A549 (cell line): ENCODE measurements at regions not wholly inside any gene's neighbourhood (a gene's known extent, or its start where the extent isn't known, plus 50 kb on each side); places are given as distances from the start of the nearest gene placed in this dataset.

Source experiments
- ATAC-seq, 2 experiments: fragments of 200-7000 bp in 1 of 2; fragments of >200 bp in 1 of 2; cut with Nextera tagmentation in 1 of 2; cut with Tn5 transposase in 1 of 2; 3 replicates each; pipeline versions ENCODE4 v1.8.0 to v1.9.1; 2018 to 2020; ENCODE audit warnings: mild to moderate bottlenecking in 1 of 2, moderate library complexity in 1 of 2
- CTCF ChIA-PET: fragments of 300-600 bp; sonication (Branson Sonifier 250); formaldehyde crosslinking; extraction: SDS; loops from one replicate; lab custom pipeline; 2021; ENCODE audit warnings: antibody characterized with exemption, inconsistent platforms; lab: Yijun Ruan, JAX
- POLR2A ChIA-PET: fragments of 350-600 bp; formaldehyde crosslinking; extraction: SDS; loops from one replicate; lab custom pipeline; 2021; ENCODE audit warnings: antibody characterized with exemption, inconsistent platforms; lab: Yijun Ruan, JAX
- DNase-seq, 2 experiments: peaks; one replicate each; pipeline versions ENCODE4 v3.0.0 to v3.0.0-alpha.2; 2011 to 2016; ENCODE audit warnings: low read depth in 1 of 2, low spot score in 1 of 2
- FAIRE-seq: peaks from 2 replicates; lab custom pipeline; 2011; peaks lifted over from hg19 to GRCh38; lab: Jason Lieb, UNC
- H3K27ac ChIP-seq, 2 experiments: fragments of >200 bp; sonication (Bioruptor Twin); formaldehyde crosslinking; 3 replicates each; pipeline ENCODE4 v1.5.1; 2016 to 2017
- H3K4me1 ChIP-seq: fragments of >200 bp; sonication (Bioruptor Twin); formaldehyde crosslinking; 3 replicates; pipeline ENCODE4 v1.6.1; 2016
- H3K4me2 ChIP-seq: fragments of >200 bp; sonication (Bioruptor Twin); formaldehyde crosslinking; 3 replicates; pipeline ENCODE4 v1.6.1; 2016
- H3K4me3 ChIP-seq: fragments of >200 bp; sonication (Bioruptor Twin); formaldehyde crosslinking; 3 replicates; pipeline ENCODE4 v1.5.1; 2016
- H3K9me3 ChIP-seq: fragments of >200 bp; sonication (Bioruptor Twin); formaldehyde crosslinking; 3 replicates; pipeline ENCODE4 v1.6.1; 2016
- ATOH8 ChIP-seq: fragments of 250-450 bp; sonication (Bioruptor Pico); IDR thresholded peaks from 2 replicates; pipeline ENCODE4 v1.5.0; 2020; ENCODE audit warnings: low read depth, mild to moderate bottlenecking, moderate library complexity
- E2F6 ChIP-seq: IDR thresholded peaks from 2 replicates; pipeline ENCODE4 v1.6.1; 2012; ENCODE audit warnings: low read depth, borderline replicate concordance
- EP300 ChIP-seq, 2 experiments: fragments of >200 bp; sonication (Bioruptor Twin); formaldehyde crosslinking; IDR thresholded peaks; 2 replicates in 1 of 2; 3 replicates in 1 of 2; pipeline ENCODE4 v1.6.1; 2016 to 2017
- ESRRA ChIP-seq: fragments of 150-350 bp; IDR thresholded peaks from 2 replicates; pipeline ENCODE4 v1.6.1; 2014; ENCODE audit warnings: mild to moderate bottlenecking, low read length, borderline replicate concordance
- FOSL2 ChIP-seq, 2 experiments: fragments of 450-650 bp in 1 of 2; fragments of >200 bp in 1 of 2; sonication (Bioruptor Twin) in 1 of 2; formaldehyde crosslinking; IDR thresholded peaks; 2 replicates each; pipeline versions ENCODE4 v1.5.0 to v1.6.1; 2016 to 2020; ENCODE audit warnings: mild to moderate bottlenecking in 1 of 2, moderate library complexity in 1 of 2
- HMGXB4 ChIP-seq: fragments of 250-450 bp; sonication (Bioruptor Pico); IDR thresholded peaks from 2 replicates; pipeline ENCODE4 v1.5.0; 2021; ENCODE audit warnings: mild to moderate bottlenecking, moderate library complexity, borderline replicate concordance
- HOXB13 ChIP-seq: fragments of 250-450 bp; sonication (Bioruptor Pico); IDR thresholded peaks from 2 replicates; pipeline ENCODE4 v1.5.0; 2020; ENCODE audit warnings: low read depth, mild to moderate bottlenecking, moderate library complexity
- HOXB5 ChIP-seq: fragments of 250-450 bp; sonication (Bioruptor Pico); IDR thresholded peaks from 2 replicates; pipeline ENCODE4 v1.5.0; 2020; ENCODE audit warnings: mild to moderate bottlenecking, moderate library complexity
- MAX ChIP-seq: IDR thresholded peaks from 2 replicates; pipeline ENCODE4 v1.6.1; 2012
- NPAS2 ChIP-seq: fragments of 250-450 bp; sonication (Bioruptor Pico); IDR thresholded peaks from 2 replicates; pipeline ENCODE4 v1.8.0; 2022; ENCODE audit warnings: mild to moderate bottlenecking, moderate library complexity, borderline replicate concordance
- NR3C1 ChIP-seq: fragments of >200 bp; sonication (Bioruptor Twin); formaldehyde crosslinking; IDR thresholded peaks from 3 replicates; pipeline ENCODE4 v1.6.1; 2017
- PHF8 ChIP-seq: fragments of 200-600 bp; sonication (generic); IDR thresholded peaks from 2 replicates; pipeline ENCODE4 v1.6.1; 2016; ENCODE audit warnings: low read depth, mild to moderate bottlenecking, antibody characterized with exemption, moderate library complexity, borderline replicate concordance
- POLR2A ChIP-seq: IDR thresholded peaks from 2 replicates; pipeline ENCODE4 v1.6.1; 2012; ENCODE audit warnings: mild to moderate bottlenecking, low read length
- RAD21 ChIP-seq, 2 experiments: fragments of >200 bp in 1 of 2; sonication (Bioruptor Twin) in 1 of 2; formaldehyde crosslinking in 1 of 2; IDR thresholded peaks in 1 of 2; conservative IDR thresholded peaks in 1 of 2; 2 replicates in 1 of 2; 3 replicates in 1 of 2; pipeline ENCODE4 v1.6.1; 2012 to 2018; ENCODE audit warnings: inconsistent platforms in 1 of 2
- RARB ChIP-seq: fragments of 250-450 bp; sonication (Bioruptor Pico); IDR thresholded peaks from 2 replicates; pipeline ENCODE4 v1.8.0; 2021; ENCODE audit warnings: mild to moderate bottlenecking, moderate library complexity
- REST ChIP-seq: fragments of 200-600 bp; sonication (generic); IDR thresholded peaks from 2 replicates; pipeline ENCODE4 v1.6.1; 2016; ENCODE audit warnings: antibody characterized with exemption, mild to moderate bottlenecking, moderate library complexity
- RNF2 ChIP-seq: fragments of 200-600 bp; sonication (generic); IDR thresholded peaks from 2 replicates; pipeline ENCODE4 v1.6.1; 2016; ENCODE audit warnings: low read depth, mild to moderate bottlenecking, antibody characterized with exemption, moderate library complexity, borderline replicate concordance
- SMC3 ChIP-seq: fragments of >200 bp; sonication (Bioruptor Twin); formaldehyde crosslinking; IDR thresholded peaks from 3 replicates; pipeline ENCODE4 v1.6.1; 2018; ENCODE audit warnings: inconsistent platforms
- ZC3H11A ChIP-seq: fragments of 450-650 bp; IDR thresholded peaks from 2 replicates; pipeline ENCODE4 v1.6.1; 2014; ENCODE audit warnings: antibody characterized with exemption, mild to moderate bottlenecking
- ZNF302 ChIP-seq: fragments of 250-450 bp; sonication (Bioruptor Pico); IDR thresholded peaks from 2 replicates; pipeline ENCODE4 v1.9.0; 2021; ENCODE audit warnings: inconsistent platforms, mild to moderate bottlenecking, moderate library complexity
- ZSCAN20 ChIP-seq: fragments of 250-450 bp; sonication (Bioruptor Pico); IDR thresholded peaks from 2 replicates; pipeline ENCODE4 v1.8.0; 2022; ENCODE audit warnings: mild to moderate bottlenecking, moderate library complexity
- WGBS: methylation state at CpG from one replicate; pipeline ENCODE4 v1.1.6; 2017; ENCODE audit errors: missing lambda C conversion rate; 5-methylcytosine and 5-hydroxymethylcytosine counted together

GRCh38 chr13:34372581-34372980, 554.6 kb downstream of the RFC3 start:
- CTCF ChIA-PET = no interaction called here
- 0 out of 5 replicates have a peak, but pooled peaks have one; percentile 6 to 16 for TF ChIP-seq RAD21 (conservative IDR thresholded peaks at IDR 0.05 in 1 of 2, IDR thresholded peaks at IDR 0.05 in 1 of 2)
- peak; percentile 79; the same call in 1 of the 2 replicates for TF ChIP-seq ATOH8
- no peak for TF ChIP-seq PHF8
- no peak for TF ChIP-seq FOSL2 (IDR thresholded peaks at IDR 0.05)
- TF ChIP-seq FOSL2 (CRISPR knock-in tag; IDR thresholded peaks at IDR 0.05) = peak; percentile 61
- no peak for TF ChIP-seq REST
- TF ChIP-seq EP300 (IDR thresholded peaks at IDR 0.05) = no peak
- TF ChIP-seq ZC3H11A = no peak
- peak; percentile 72; the same call in 1 of the 2 replicates for TF ChIP-seq HOXB13 (CRISPR knock-in tag)
- TF ChIP-seq RARB (CRISPR knock-in tag) = no peak
- no peak for TF ChIP-seq E2F6
- no peak for TF ChIP-seq ZSCAN20 (CRISPR knock-in tag)
- peak; percentile 60; the same call in 1 of the 2 replicates for TF ChIP-seq HOXB5 (CRISPR knock-in tag)
- TF ChIP-seq SMC3 = 0 out of 3 replicates have a peak, but pooled peaks have one; percentile 11
- no peak for TF ChIP-seq ZNF302 (CRISPR knock-in tag)
- TF ChIP-seq RNF2 = no peak
- TF ChIP-seq ESRRA = no peak
- TF ChIP-seq, all 56 proteins: peak for 6
- Histone ChIP-seq H3K4me2 (peak overlapping the region; percentile 63), H3K27ac (peak overlapping the region; percentile 93 to 99), H3K4me1 (peaks cover 32% of the 10 kb centered on the region), H3K4me3 (no peak overlapping the region), H3K9me3 (peaks cover 11% of the 10 kb centered on the region)
- POLR2A ChIA-PET = no interaction called here
- ATAC-seq (peak in 1 of 2 experiments; percentile 24; a peak in 3 of 6 replicates), DNase-seq (peak; percentile 7 to 65), FAIRE-seq (no peak)
- WGBS = 15% methylated on average over 4 of the region's 4 CpGs

- TF ChIP-seq HMGXB4 (CRISPR knock-in tag) (no peak), ZC3H11A (no peak), NPAS2 (no peak), POLR2A (no peak), MAX (no peak), NR3C1 (no peak)
- TF ChIP-seq, all 56 proteins: peak for 0
- H3K27ac ChIP-seq = peak overlapping the region; percentile 53 to 74; a peak in 5 of 6 replicates
- DNase-seq = no peak
- ATAC-seq = no peak
- peaks cover 16% of the 10 kb centered on the region for H3K4me1 ChIP-seq
- no peak overlapping the region for H3K4me2 ChIP-seq
- no peak overlapping the region for H3K4me3 ChIP-seq
- H3K9me3 ChIP-seq = no peaks in the 10 kb centered on the region
- FAIRE-seq = no peak
- POLR2A ChIA-PET = no interaction called here
- CTCF ChIA-PET = no interaction called here
These were observed 558.5 kb downstream of the RFC3 start for GRCh38 chr13:34376483-34376882.
